ENCODE measurements at regions not wholly inside any gene's neighbourhood (a gene's known extent, or its start where the extent isn't known, plus 50 kb on each side); places are given as distances from the start of the nearest gene placed in this dataset.

DNA sequence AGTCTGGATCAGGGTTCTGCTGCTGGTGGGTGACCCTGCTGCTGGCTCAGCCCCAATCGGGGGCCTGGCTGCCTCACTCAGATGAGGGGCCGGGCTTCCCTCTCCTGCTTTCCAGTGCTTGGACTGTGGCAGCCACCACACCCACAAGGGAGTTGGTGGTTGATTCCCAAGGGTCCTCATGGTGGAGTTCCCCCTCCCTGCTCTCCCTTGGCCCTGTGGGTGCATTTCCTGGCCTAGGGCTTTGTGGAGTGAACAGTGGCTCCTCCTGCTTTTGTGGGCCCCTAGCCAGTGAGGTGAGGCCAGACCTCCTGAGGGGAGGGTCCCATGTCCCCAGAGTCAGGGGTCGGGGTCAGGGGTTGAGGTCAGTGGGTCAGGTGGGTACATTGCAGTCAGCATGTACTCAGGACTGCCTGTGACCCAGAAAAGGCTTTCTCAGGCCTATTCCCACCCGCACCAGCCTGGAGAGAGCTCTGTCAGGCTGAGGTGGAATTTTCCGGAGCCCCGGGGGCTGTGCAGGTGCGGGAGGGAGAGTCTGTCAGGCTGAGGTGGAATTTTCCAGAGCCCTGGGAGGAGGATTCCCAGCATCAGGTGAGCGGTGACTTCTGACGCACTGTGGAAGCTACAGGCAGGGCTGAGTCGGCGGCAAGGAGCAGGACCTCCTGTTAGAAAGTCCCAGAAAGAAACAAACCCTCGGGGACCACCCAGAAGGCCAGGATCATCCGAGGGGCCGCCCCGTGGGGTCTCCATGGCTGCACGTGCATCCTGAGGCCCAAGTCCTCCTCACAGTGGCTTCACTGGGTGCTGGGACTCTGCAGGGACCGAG is 94.4 kb upstream of the INSIG1 start:
- no peak for DNase-seq

- no peak for DNase-seq
These were observed 93.6 kb upstream of the INSIG1 start for GRCh38 chr7:155203882-155204691.

DNA sequence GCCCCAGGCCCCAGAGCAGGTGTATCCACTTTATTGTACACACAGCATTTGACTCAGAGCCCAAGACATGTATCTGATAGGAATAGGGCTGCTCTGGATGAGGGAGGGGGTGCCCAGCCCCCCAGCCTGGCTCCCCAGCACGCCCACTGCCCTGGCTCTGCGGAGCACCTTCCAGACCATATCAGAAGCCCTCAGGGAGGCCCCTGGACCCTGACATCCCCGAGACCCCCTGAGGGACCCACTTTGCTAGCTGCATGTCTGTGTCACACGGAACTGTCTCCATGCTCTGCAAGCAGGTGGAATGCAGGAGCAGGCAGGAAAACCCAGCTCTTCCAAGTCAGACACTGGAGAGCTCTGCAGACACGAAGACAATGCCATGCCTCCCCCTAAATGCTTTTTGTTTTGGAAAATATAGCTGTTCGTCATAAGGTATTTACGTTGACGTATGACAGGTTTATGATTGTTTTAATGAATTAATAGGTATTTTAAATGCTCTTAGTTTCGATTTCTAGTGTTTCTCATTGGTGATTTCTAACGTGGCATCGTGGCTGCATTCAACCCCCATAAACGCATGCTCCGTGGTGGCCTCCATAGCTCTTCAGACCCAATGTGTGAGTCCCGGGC is 92.8 kb upstream of the INSIG1 start:
- DNase-seq, result no peak

GRCh38 chr7:155205368-155206317 is 92.0 kb upstream of the INSIG1 start:
- no peak for DNase-seq

DNA sequence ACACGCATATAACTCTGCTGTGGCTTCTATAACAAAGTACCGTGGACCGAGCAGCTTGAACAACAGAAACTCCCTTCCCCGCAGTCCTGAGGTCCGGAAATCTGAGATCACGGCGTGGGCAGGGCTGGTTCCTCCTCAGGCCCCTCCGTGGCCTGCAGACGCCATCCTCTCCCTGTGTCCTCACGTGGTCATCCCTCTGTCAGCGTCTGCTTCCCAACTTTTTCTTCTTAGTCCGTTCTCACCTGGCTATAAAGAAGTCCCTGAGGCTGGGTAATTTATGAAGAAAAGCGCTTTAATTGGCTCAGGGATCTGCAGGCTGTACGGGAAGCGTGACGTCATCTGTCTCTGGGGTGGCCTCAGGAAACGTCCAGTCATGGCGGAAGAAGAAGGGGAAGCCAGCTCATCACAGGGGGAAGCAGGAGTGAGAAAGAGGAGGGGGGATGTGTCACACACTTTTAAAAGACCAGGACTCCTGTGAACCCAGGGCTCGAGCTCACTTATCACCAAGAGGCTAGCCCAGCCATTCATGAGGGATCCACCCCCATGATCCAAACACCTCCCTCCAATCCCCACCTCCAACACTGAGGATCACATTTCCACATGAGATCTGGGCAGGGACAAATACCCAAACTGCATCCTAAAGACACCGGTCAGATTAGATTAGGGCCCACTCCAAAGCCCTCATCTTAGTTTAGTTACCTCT is 91.2 kb upstream of the INSIG1 start:
- DNase-seq, result no peak

GRCh38 chr7:155207326-155208002 is 90.2 kb upstream of the INSIG1 start:
- no peak for DNase-seq

GRCh38 chr7:155208681-155209477 is 88.8 kb upstream of the INSIG1 start:
- no peak for DNase-seq

- no peak for DNase-seq
These were observed 88.0 kb upstream of the INSIG1 start for GRCh38 chr7:155209478-155210319.

GRCh38 chr7:155210356-155210755 is 87.3 kb upstream of the INSIG1 start:
- no peak for DNase-seq

DNA sequence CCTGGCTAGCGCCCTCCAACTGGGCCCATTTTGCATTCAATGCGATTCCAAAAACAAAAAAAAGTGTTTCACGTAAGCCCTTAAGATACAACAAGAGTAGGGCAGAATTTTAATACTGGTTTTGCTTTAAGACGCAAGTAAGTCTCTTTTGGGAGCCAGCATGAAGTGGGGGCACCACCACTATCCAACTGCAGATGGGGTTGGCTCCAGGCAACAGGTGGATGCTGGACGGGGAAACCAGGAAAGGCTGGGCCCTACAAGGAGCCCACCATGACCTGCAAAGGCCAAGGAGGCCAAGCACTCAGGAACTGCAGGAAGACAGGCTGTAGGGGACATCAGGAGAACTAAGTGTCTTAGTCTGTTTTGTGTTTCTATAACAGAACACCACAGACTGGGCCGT is 86.5 kb upstream of the INSIG1 start:
- DNase-seq, result no peak

DNA sequence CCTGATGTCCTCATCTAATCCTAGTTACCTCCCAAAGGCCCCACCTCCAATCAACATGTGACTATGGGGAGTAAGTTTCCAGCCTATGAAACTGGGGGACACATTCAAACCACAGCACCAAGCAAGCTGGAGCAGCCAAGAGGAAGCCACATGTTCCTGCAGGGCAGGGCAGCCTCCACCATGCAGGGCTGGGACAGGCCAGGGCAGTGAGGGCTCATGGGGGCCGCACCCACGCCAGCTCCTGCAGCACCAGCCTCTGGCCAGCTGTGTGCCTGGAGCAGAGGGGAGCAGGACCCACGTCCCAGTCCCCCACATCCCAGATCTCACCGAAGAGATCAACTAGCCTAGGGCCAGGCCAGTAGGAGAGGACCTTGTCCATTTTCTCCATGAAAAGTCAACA is 85.9 kb upstream of the INSIG1 start:
- no peak for DNase-seq

DNA sequence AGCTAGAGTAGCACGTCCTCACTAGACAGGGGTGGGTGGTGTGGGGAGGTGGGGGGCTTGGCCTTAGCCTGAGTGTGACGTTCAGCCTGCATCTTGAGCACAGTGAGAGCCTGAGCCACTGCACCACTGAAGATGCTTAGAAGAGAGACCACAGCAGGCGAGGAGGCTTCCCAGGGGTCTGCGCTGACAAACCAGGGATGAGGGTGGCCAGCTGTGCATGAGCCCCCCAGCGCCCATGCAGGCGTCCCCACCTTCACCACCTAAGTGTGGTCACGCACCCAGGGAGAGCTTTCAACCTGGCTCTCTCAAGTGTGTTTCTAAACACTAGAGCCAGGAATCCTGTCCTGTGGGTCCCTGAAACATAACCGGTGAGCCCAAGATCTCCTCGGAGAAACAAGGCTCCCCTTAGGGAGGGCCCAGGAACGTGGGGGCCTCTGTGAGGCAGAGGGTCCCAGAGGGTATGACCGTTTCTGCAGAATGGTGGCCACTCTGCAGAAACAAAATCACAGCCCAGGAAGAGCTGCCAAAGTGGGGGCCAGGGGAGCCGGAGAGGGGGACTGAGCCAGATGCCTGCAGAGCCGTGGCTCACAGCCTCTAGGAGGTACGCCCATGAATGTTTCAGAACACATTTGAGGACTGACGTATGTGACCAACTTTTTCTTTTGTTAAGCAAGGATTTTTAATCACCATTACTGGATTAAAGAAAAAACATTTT is 85.2 kb upstream of the INSIG1 start:
- DNase-seq, result no peak

DNA sequence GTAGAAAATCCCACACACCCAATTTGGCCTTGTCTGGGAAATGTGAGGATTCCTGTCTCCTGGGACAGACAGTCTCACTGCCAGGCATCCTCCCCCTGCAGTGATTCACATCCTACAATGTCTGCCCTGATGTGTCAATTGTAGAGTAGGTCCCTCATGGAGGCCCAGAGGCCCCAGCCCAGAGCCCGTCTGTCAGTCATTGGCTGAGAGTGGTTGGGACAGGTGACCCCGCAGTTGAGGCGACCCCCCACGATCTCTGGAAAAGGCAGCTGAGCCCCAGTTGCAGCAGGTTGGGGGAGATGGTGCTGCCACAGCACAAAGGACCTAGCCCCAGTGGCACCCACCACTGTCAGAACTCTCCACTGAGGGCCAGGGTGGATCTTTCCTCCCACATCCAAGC is 84.3 kb upstream of the INSIG1 start:
- no peak for DNase-seq

- no peak for DNase-seq
These were observed 83.5 kb upstream of the INSIG1 start for GRCh38 chr7:155213955-155214740.

- no peak for DNase-seq
These were observed 81.9 kb upstream of the INSIG1 start for GRCh38 chr7:155215576-155216325.

GRCh38 chr7:155216475-155217272 is 81.0 kb upstream of the INSIG1 start:
- no peak for DNase-seq
